ENCODE measurements at regions not wholly inside any gene's neighbourhood (a gene's known extent, or its start where the extent isn't known, plus 50 kb on each side); places are given as distances from the start of the nearest gene placed in this dataset.

GRCh38 chr15:62452667-62453066 lies 287.6 kb upstream of the C2CD4B start:
- no peaks in the 10 kb centered on the region for H3K9me3 ChIP-seq (ENCODE audit: low read length)
- H2AFZ ChIP-seq (ENCODE audit: low read depth, low read length), result no peak overlapping the region
- H3K4me3 ChIP-seq (ENCODE audit: low read length), result no peak overlapping the region
- H4K20me1 ChIP-seq (ENCODE audit: insufficient read depth), result no peaks in the 10 kb centered on the region
- H3K27me3 ChIP-seq (ENCODE audit: insufficient read depth, low read depth, low read length), result no peaks in the 10 kb centered on the region
- H3K36me3 ChIP-seq (ENCODE audit: insufficient read depth, low read length), result no peaks in the 10 kb centered on the region
- H3K79me2 ChIP-seq (replicated peaks; ENCODE audit: insufficient read depth, low read length), result no peaks in the 10 kb centered on the region
- no peak overlapping the region for H3K27ac ChIP-seq (ENCODE audit: low read length)
- H3K4me2 ChIP-seq (ENCODE audit: low read length), result no peak overlapping the region
- H3K9ac ChIP-seq (ENCODE audit: low read length), result no peak overlapping the region
- TF ChIP-seq CTCF (IDR thresholded peaks at IDR 0.05; ENCODE audit: poor library complexity, severe bottlenecking), result no peak
- H3F3A ChIP-seq (ENCODE audit: insufficient read depth, low read length, poor library complexity, severe bottlenecking), result no peaks in the 10 kb centered on the region
- H3K9me2 ChIP-seq (ENCODE audit: insufficient read depth, low read length), result no peaks in the 10 kb centered on the region

GRCh38 chr15:62453375-62453774 lies 288.3 kb upstream of the C2CD4B start:
- Histone ChIP-seq H4K20me1 (ENCODE audit: insufficient read depth) (no peaks in the 10 kb centered on the region), H3K4me3 (ENCODE audit: low read length) (no peak overlapping the region), H3K9me3 (ENCODE audit: low read length) (no peaks in the 10 kb centered on the region), H3F3A (ENCODE audit: insufficient read depth, low read length, poor library complexity, severe bottlenecking) (no peaks in the 10 kb centered on the region), H3K79me2 (replicated peaks; ENCODE audit: insufficient read depth, low read length) (no peaks in the 10 kb centered on the region), H3K9ac (ENCODE audit: low read length) (no peak overlapping the region), H2AFZ (ENCODE audit: low read depth, low read length) (no peak overlapping the region), H3K4me2 (ENCODE audit: low read length) (no peak overlapping the region), H3K27me3 (ENCODE audit: insufficient read depth, low read depth, low read length) (no peaks in the 10 kb centered on the region), H3K27ac (ENCODE audit: low read length) (no peak overlapping the region), H3K9me2 (ENCODE audit: insufficient read depth, low read length) (no peaks in the 10 kb centered on the region), H3K36me3 (ENCODE audit: insufficient read depth, low read length) (no peaks in the 10 kb centered on the region)
- TF ChIP-seq EP300 (conservative IDR thresholded peaks at IDR 0.05; ENCODE audit: poor library complexity, severe bottlenecking), result no peak
- no peak for TF ChIP-seq TAF1 (IDR thresholded peaks at IDR 0.05; ENCODE audit: low read depth)
- no peak for TF ChIP-seq SMC3 (conservative IDR thresholded peaks at IDR 0.05; ENCODE audit: poor library complexity)
- TF ChIP-seq REST (IDR thresholded peaks at IDR 0.05; ENCODE audit: borderline replicate concordance), result no peak
- TF ChIP-seq CTCF (IDR thresholded peaks at IDR 0.05; ENCODE audit: poor library complexity, severe bottlenecking), result no peak
- TF ChIP-seq POLR2AphosphoS5 (IDR thresholded peaks at IDR 0.05), result no peak

- H3K27me3 ChIP-seq (ENCODE audit: insufficient read depth, low read depth, low read length), result no peaks in the 10 kb centered on the region
- no peak overlapping the region for H3K4me2 ChIP-seq (ENCODE audit: low read length)
- TF ChIP-seq POLR2AphosphoS5 (IDR thresholded peaks at IDR 0.05), result no peak
- H4K20me1 ChIP-seq (ENCODE audit: insufficient read depth), result no peaks in the 10 kb centered on the region
- no peaks in the 10 kb centered on the region for H3K79me2 ChIP-seq (replicated peaks; ENCODE audit: insufficient read depth, low read length)
- no peaks in the 10 kb centered on the region for H3K9me3 ChIP-seq (ENCODE audit: low read length)
- no peaks in the 10 kb centered on the region for H3K36me3 ChIP-seq (ENCODE audit: insufficient read depth, low read length)
- no peaks in the 10 kb centered on the region for H3F3A ChIP-seq (ENCODE audit: insufficient read depth, low read length, poor library complexity, severe bottlenecking)
- H3K9ac ChIP-seq (ENCODE audit: low read length), result no peak overlapping the region
- H2AFZ ChIP-seq (ENCODE audit: low read depth, low read length), result no peak overlapping the region
- no peaks in the 10 kb centered on the region for H3K9me2 ChIP-seq (ENCODE audit: insufficient read depth, low read length)
- no peak overlapping the region for H3K27ac ChIP-seq (ENCODE audit: low read length)
- H3K4me3 ChIP-seq (ENCODE audit: low read length), result no peak overlapping the region
Observed at GRCh38 chr15:62453981-62454380, 288.9 kb upstream of the C2CD4B start.
